Keratinocyte (primary cell): ENCODE measurements at regions not wholly inside any gene's neighbourhood (a gene's known extent, or its start where the extent isn't known, plus 50 kb on each side); places are given as distances from the start of the nearest gene placed in this dataset.

Source experiments
- CTCF ChIP-seq, 3 experiments: IDR thresholded peaks in 1 of 3; conservative IDR thresholded peaks in 1 of 3; optimal IDR thresholded peaks in 1 of 3; 2 replicates in 2 of 3; 3 replicates in 1 of 3; pipeline versions ENCODE3 to v1.5.1; 2011; ENCODE audit warnings: low read length in 3 of 3, mild to moderate bottlenecking in 3 of 3, moderate library complexity in 2 of 3, control low read depth in 1 of 3, inconsistent platforms in 1 of 3; ENCODE audit not compliant: insufficient read depth in 2 of 3; ENCODE audit errors: extremely low read depth in 1 of 3
- EZH2 ChIP-seq: IDR thresholded peaks from one replicate; pipeline ENCODE4 v1.6.1; 2012; ENCODE audit warnings: inconsistent platforms, mild to moderate bottlenecking, low read length, moderate library complexity

GRCh38 chr2:238693337-238694093 lies 154.4 kb upstream of the TWIST2 start:
- no peak for TF ChIP-seq CTCF (optimal IDR thresholded peaks at IDR 0.05 in 1 of 3, IDR thresholded peaks at IDR 0.05 in 1 of 3, conservative IDR thresholded peaks at IDR 0.05 in 1 of 3; ENCODE audit: extremely low read depth in 1 of 3, insufficient read depth in 2 of 3, low read length in 3 of 3)
- TF ChIP-seq EZH2 = no peak
